ENCODE measurements at regions not wholly inside any gene's neighbourhood (a gene's known extent, or its start where the extent isn't known, plus 50 kb on each side); places are given as distances from the start of the nearest gene placed in this dataset.

DNA sequence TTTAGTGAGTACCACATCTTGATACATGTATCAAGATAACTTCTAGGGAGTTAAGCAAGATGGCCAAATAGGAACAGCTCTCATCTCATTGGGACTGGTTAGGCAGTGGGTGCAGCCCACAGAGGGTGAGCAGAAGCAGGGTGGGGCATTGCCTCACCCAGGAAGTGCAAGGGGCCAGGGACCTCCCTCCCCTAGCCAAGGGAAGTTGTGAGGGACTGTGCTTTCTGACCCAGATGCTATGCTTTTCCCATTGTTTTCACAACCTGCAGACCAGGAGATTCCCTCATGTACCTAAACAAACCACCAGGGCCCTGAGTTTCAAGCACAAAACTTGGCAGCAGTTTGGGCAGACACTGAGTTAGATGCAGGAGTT lies 665.0 kb upstream of the CBLB start:
- H3K36me3 ChIP-seq (ENCODE audit: control insufficient read depth in 2 of 2, insufficient read depth in 2 of 2, low read length in 2 of 2) = no peaks in the 10 kb centered on the region
- H3K9me3 ChIP-seq (ENCODE audit: control insufficient read depth in 2 of 2, low read length in 2 of 2) = no peaks in the 10 kb centered on the region
- no peak overlapping the region for H3K27ac ChIP-seq (ENCODE audit: low read depth in 2 of 2, low read length in 2 of 2)
- H3K4me3 ChIP-seq (ENCODE audit: low read length in 2 of 2) = no peak overlapping the region
- no peaks in the 10 kb centered on the region for H3K27me3 ChIP-seq (ENCODE audit: control insufficient read depth in 2 of 2, insufficient read depth in 2 of 2, low read length in 2 of 2)
- H3K9ac ChIP-seq (ENCODE audit: low read depth in 1 of 2, low read length in 2 of 2) = no peak overlapping the region
- no peaks in the 10 kb centered on the region for H3K4me1 ChIP-seq (ENCODE audit: control insufficient read depth in 2 of 2, insufficient read depth in 2 of 2, low read length in 2 of 2)

DNA sequence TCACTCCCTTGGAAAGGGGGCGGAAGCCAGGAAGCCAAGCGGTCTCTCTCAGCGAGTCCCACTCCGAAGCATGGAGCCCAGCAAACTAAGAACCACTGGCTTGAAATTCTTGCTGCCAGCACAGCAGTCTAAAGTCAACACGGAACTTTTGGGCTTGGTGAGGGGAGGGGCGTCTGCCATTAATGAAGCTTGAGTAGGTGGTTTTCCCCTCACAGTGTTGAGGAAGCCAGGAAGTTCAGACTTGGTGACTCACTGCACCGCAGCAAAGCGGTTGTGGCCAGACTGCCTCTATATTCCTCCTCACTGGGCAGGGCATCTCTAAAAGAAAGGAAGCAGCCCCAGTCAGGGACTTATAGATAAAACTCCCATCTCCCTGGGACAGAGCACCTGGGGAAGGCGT lies 665.4 kb upstream of the CBLB start:
- no peak overlapping the region for H3K27ac ChIP-seq (ENCODE audit: low read depth in 2 of 2, low read length in 2 of 2)

GRCh38 chr3:106540743-106541142 lies 671.9 kb upstream of the CBLB start:
- Histone ChIP-seq H3K4me3 (ENCODE audit: low read length in 2 of 2) (no peak overlapping the region), H3K27ac (ENCODE audit: low read depth in 2 of 2, low read length in 2 of 2) (no peak overlapping the region), H3K4me1 (ENCODE audit: control insufficient read depth in 2 of 2, insufficient read depth in 2 of 2, low read length in 2 of 2) (no peaks in the 10 kb centered on the region), H3K9ac (ENCODE audit: low read depth in 1 of 2, low read length in 2 of 2) (no peak overlapping the region), H3K36me3 (ENCODE audit: control insufficient read depth in 2 of 2, insufficient read depth in 2 of 2, low read length in 2 of 2) (no peaks in the 10 kb centered on the region), H3K27me3 (ENCODE audit: control insufficient read depth in 2 of 2, insufficient read depth in 2 of 2, low read length in 2 of 2) (no peaks in the 10 kb centered on the region), H3K9me3 (ENCODE audit: control insufficient read depth in 2 of 2, low read length in 2 of 2) (no peaks in the 10 kb centered on the region)

More for the DNA sequence above, 665.4 kb upstream of the CBLB start:
- H3K36me3 ChIP-seq (ENCODE audit: control insufficient read depth in 2 of 2, insufficient read depth in 2 of 2, low read length in 2 of 2) = no peaks in the 10 kb centered on the region
- no peaks in the 10 kb centered on the region for H3K4me1 ChIP-seq (ENCODE audit: control insufficient read depth in 2 of 2, insufficient read depth in 2 of 2, low read length in 2 of 2)
- H3K27me3 ChIP-seq (ENCODE audit: control insufficient read depth in 2 of 2, insufficient read depth in 2 of 2, low read length in 2 of 2) = no peaks in the 10 kb centered on the region
- no peaks in the 10 kb centered on the region for H3K9me3 ChIP-seq (ENCODE audit: control insufficient read depth in 2 of 2, low read length in 2 of 2)
- no peak overlapping the region for H3K9ac ChIP-seq (ENCODE audit: low read depth in 1 of 2, low read length in 2 of 2)
- H3K4me3 ChIP-seq (ENCODE audit: low read length in 2 of 2) = no peak overlapping the region

DNA sequence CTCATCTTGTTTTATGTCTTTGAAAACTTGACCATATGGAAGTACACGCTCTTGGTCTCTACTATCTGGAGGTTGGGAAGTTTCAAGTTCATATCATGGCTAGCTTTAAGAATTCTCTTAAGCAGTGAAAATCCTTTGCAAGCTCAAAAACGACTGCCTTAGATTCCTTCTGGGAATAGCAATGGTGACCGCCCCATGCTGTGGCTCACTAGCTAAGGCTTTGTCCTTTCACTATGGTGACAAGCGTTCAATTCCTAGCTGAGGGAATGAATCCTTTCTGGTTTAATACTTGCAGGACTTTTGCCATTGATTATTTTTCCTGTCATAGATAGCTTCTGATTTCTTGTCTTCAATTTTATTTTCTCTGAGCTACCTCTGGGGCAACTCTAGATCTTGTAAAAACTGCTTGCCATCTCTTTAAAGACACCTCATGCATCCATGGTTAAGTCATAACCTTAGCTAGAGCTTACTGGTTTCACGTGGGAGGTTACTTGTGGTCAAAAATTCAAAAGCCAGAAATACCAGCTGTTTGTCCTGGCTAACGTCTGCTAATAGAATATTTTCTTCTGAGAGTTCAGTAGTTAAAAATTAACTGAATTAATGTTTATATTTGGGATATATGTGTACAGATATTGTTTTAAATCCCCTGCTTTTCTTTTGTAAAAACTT lies 673.4 kb upstream of the CBLB start:
- Histone ChIP-seq H3K27me3 (ENCODE audit: control insufficient read depth in 2 of 2, insufficient read depth in 2 of 2, low read length in 2 of 2) (no peaks in the 10 kb centered on the region), H3K9ac (ENCODE audit: low read depth in 1 of 2, low read length in 2 of 2) (no peak overlapping the region), H3K9me3 (ENCODE audit: control insufficient read depth in 2 of 2, low read length in 2 of 2) (no peaks in the 10 kb centered on the region), H3K4me1 (ENCODE audit: control insufficient read depth in 2 of 2, insufficient read depth in 2 of 2, low read length in 2 of 2) (no peaks in the 10 kb centered on the region), H3K4me3 (ENCODE audit: low read length in 2 of 2) (no peak overlapping the region), H3K27ac (ENCODE audit: low read depth in 2 of 2, low read length in 2 of 2) (no peak overlapping the region), H3K36me3 (ENCODE audit: control insufficient read depth in 2 of 2, insufficient read depth in 2 of 2, low read length in 2 of 2) (no peaks in the 10 kb centered on the region)

DNA sequence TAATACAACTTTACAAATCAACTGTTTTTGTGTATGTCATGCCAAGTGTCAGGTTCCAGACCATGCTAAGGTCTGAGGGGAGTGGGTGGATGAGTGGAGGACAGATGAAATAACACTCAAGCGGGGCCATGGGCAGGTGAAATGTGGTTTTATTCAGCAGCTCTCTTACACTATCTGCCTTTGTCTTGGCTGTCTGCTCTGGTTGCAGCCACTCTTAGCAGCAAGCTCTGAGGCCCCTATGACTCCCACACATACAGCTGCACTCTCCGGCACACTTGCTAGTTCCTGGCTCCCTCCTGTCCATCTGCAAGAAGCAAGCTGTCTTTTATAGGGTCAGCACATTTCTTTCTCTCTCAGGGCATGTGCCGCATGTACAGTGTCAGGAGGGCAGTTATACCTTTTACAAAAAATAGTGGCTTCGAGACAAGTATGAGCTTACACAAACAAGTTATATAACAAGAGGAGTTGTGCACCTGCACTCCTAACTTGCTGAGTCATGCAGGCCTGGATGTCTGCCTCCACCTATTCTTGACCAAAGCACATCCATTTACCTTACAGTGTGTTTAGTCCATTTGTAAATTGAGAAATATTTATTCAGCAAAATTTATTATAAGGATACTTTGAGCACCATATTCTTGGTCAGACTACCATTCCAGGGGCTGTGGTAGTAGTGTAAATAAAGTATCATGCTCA lies 683.7 kb upstream of the CBLB start:
- no peaks in the 10 kb centered on the region for H3K4me1 ChIP-seq (ENCODE audit: control insufficient read depth in 2 of 2, insufficient read depth in 2 of 2, low read length in 2 of 2)
- H3K36me3 ChIP-seq (ENCODE audit: control insufficient read depth in 2 of 2, insufficient read depth in 2 of 2, low read length in 2 of 2) = no peaks in the 10 kb centered on the region
- H3K27ac ChIP-seq (ENCODE audit: low read depth in 2 of 2, low read length in 2 of 2) = no peak overlapping the region
- H3K9me3 ChIP-seq (ENCODE audit: control insufficient read depth in 2 of 2, low read length in 2 of 2) = no peaks in the 10 kb centered on the region
- H3K27me3 ChIP-seq (ENCODE audit: control insufficient read depth in 2 of 2, insufficient read depth in 2 of 2, low read length in 2 of 2) = no peaks in the 10 kb centered on the region
- H3K4me3 ChIP-seq (ENCODE audit: low read length in 2 of 2) = no peak overlapping the region
- no peak overlapping the region for H3K9ac ChIP-seq (ENCODE audit: low read depth in 1 of 2, low read length in 2 of 2)

- Histone ChIP-seq H3K27me3 (ENCODE audit: control insufficient read depth in 2 of 2, insufficient read depth in 2 of 2, low read length in 2 of 2) (no peaks in the 10 kb centered on the region), H3K27ac (ENCODE audit: low read depth in 2 of 2, low read length in 2 of 2) (no peak overlapping the region), H3K4me3 (ENCODE audit: low read length in 2 of 2) (no peak overlapping the region), H3K4me1 (ENCODE audit: control insufficient read depth in 2 of 2, insufficient read depth in 2 of 2, low read length in 2 of 2) (no peaks in the 10 kb centered on the region), H3K36me3 (ENCODE audit: control insufficient read depth in 2 of 2, insufficient read depth in 2 of 2, low read length in 2 of 2) (no peaks in the 10 kb centered on the region), H3K9me3 (ENCODE audit: control insufficient read depth in 2 of 2, low read length in 2 of 2) (no peaks in the 10 kb centered on the region), H3K9ac (ENCODE audit: low read depth in 1 of 2, low read length in 2 of 2) (no peak overlapping the region)
Measured at GRCh38 chr3:106560451-106560966, 691.7 kb upstream of the CBLB start.

DNA sequence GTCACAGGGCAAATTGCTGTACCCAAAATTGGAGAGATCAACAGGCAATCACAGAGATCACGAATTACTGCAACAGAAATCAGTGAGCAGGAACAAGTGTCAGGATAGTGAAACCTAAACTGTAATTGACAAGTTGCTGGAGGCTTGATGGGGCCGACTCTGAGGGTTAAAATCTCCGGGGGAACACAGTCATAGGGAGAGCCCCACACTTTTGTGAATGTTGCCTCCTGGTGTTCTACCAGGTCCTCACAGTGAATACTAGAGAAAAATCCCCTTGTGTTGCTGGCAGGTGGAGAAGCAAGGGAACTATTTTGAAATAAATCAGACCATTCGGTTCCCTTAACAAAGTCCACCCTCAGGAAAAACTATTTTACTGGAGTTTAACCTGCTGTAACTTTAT lies 697.5 kb upstream of the CBLB start:
- H3K36me3 ChIP-seq (ENCODE audit: control insufficient read depth in 2 of 2, insufficient read depth in 2 of 2, low read length in 2 of 2) = no peaks in the 10 kb centered on the region
- no peaks in the 10 kb centered on the region for H3K9me3 ChIP-seq (ENCODE audit: control insufficient read depth in 2 of 2, low read length in 2 of 2)
- no peak overlapping the region for H3K4me3 ChIP-seq (ENCODE audit: low read length in 2 of 2)
- H3K4me1 ChIP-seq (ENCODE audit: control insufficient read depth in 2 of 2, insufficient read depth in 2 of 2, low read length in 2 of 2) = no peaks in the 10 kb centered on the region
- H3K27me3 ChIP-seq (ENCODE audit: control insufficient read depth in 2 of 2, insufficient read depth in 2 of 2, low read length in 2 of 2) = no peaks in the 10 kb centered on the region
- no peak overlapping the region for H3K27ac ChIP-seq (ENCODE audit: low read depth in 2 of 2, low read length in 2 of 2)
- no peak overlapping the region for H3K9ac ChIP-seq (ENCODE audit: low read depth in 1 of 2, low read length in 2 of 2)

- no peaks in the 10 kb centered on the region for H3K4me1 ChIP-seq (ENCODE audit: control insufficient read depth in 2 of 2, insufficient read depth in 2 of 2, low read length in 2 of 2)
- no peaks in the 10 kb centered on the region for H3K27me3 ChIP-seq (ENCODE audit: control insufficient read depth in 2 of 2, insufficient read depth in 2 of 2, low read length in 2 of 2)
- no peak overlapping the region for H3K9ac ChIP-seq (ENCODE audit: low read depth in 1 of 2, low read length in 2 of 2)
- H3K27ac ChIP-seq (ENCODE audit: low read depth in 2 of 2, low read length in 2 of 2) = no peak overlapping the region
- no peak overlapping the region for H3K4me3 ChIP-seq (ENCODE audit: low read length in 2 of 2)
- no peaks in the 10 kb centered on the region for H3K36me3 ChIP-seq (ENCODE audit: control insufficient read depth in 2 of 2, insufficient read depth in 2 of 2, low read length in 2 of 2)
- H3K9me3 ChIP-seq (ENCODE audit: control insufficient read depth in 2 of 2, low read length in 2 of 2) = no peaks in the 10 kb centered on the region
Measured at GRCh38 chr3:106570426-106570825, 701.6 kb upstream of the CBLB start.

DNA sequence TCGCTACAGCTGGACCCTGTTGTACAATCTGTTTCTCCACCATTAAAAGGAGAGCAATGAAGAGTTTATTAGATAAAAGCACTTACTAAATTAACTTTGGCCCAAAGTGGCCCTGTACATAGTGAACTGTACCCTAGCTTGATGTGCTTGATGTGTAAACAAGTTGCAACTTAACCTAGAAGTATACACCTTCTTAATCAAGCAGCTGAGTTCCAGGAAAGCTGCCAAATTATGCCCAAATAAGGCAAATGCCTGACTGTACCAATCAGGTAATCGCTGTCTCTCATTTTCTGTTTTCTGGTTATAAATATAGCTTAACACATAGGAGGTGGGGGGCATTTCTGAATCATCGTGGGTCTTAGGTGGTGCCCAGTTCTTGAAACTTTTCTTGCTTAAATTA lies 704.8 kb upstream of the CBLB start:
- no peaks in the 10 kb centered on the region for H3K27me3 ChIP-seq (ENCODE audit: control insufficient read depth in 2 of 2, insufficient read depth in 2 of 2, low read length in 2 of 2)

DNA sequence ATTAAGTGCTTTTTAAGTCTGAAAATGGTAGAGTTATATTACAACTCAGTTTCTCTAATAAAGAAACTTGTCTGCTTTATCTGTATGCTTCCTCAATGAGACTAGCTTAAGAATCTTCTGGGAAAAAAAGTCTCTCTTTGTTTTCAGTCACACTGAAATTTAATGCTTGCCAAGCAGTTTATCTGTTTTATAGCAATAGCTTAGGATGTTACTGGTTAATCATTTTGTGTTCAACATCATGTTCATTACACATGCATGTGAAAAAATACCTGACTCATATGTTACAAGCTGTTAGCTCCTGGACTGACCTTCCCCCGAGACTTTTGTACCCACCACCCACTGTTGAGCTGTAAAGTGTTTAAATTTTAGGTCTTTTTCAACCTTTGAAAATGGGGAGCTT lies 706.2 kb upstream of the CBLB start:
- H3K4me3 ChIP-seq (ENCODE audit: low read length in 2 of 2) = no peak overlapping the region
- H3K36me3 ChIP-seq (ENCODE audit: control insufficient read depth in 2 of 2, insufficient read depth in 2 of 2, low read length in 2 of 2) = no peaks in the 10 kb centered on the region
- H3K9ac ChIP-seq (ENCODE audit: low read depth in 1 of 2, low read length in 2 of 2) = no peak overlapping the region
- H3K27ac ChIP-seq (ENCODE audit: low read depth in 2 of 2, low read length in 2 of 2) = no peak overlapping the region
- H3K4me1 ChIP-seq (ENCODE audit: control insufficient read depth in 2 of 2, insufficient read depth in 2 of 2, low read length in 2 of 2) = no peaks in the 10 kb centered on the region
- H3K9me3 ChIP-seq (ENCODE audit: control insufficient read depth in 2 of 2, low read length in 2 of 2) = no peaks in the 10 kb centered on the region
- no peaks in the 10 kb centered on the region for H3K27me3 ChIP-seq (ENCODE audit: control insufficient read depth in 2 of 2, insufficient read depth in 2 of 2, low read length in 2 of 2)

More for the DNA sequence above, 704.8 kb upstream of the CBLB start:
- H3K4me1 ChIP-seq (ENCODE audit: control insufficient read depth in 2 of 2, insufficient read depth in 2 of 2, low read length in 2 of 2) = no peaks in the 10 kb centered on the region
- H3K4me3 ChIP-seq (ENCODE audit: low read length in 2 of 2) = no peak overlapping the region
- no peaks in the 10 kb centered on the region for H3K9me3 ChIP-seq (ENCODE audit: control insufficient read depth in 2 of 2, low read length in 2 of 2)
- H3K9ac ChIP-seq (ENCODE audit: low read depth in 1 of 2, low read length in 2 of 2) = no peak overlapping the region
- no peaks in the 10 kb centered on the region for H3K36me3 ChIP-seq (ENCODE audit: control insufficient read depth in 2 of 2, insufficient read depth in 2 of 2, low read length in 2 of 2)
- H3K27ac ChIP-seq (ENCODE audit: low read depth in 2 of 2, low read length in 2 of 2) = no peak overlapping the region
